Osteoblast (primary cell): ENCODE measurements at regions not wholly inside any gene's neighbourhood (a gene's known extent, or its start where the extent isn't known, plus 50 kb on each side); places are given as distances from the start of the nearest gene placed in this dataset.

Experiments used
- DNase-seq: peaks from one replicate; pipeline ENCODE4 v3.0.0; 2011; ENCODE audit warnings: low spot score, mixed read lengths; ENCODE audit not compliant: insufficient read length; ENCODE audit errors: missing footprints
- H2AFZ ChIP-seq: 2 replicates; pipeline ENCODE4 v1.6.0; 2011; ENCODE audit warnings: mild to moderate bottlenecking, low read length
- H3K27ac ChIP-seq: 2 replicates; pipeline ENCODE4 v1.5.1; 2011; ENCODE audit warnings: mild to moderate bottlenecking, low read depth, low read length, moderate library complexity
- H3K27me3 ChIP-seq: 2 replicates; pipeline ENCODE4 v1.6.0; 2012; ENCODE audit warnings: mild to moderate bottlenecking, control low read depth, inconsistent platforms, low read length, moderate library complexity; ENCODE audit not compliant: insufficient read depth
- H3K36me3 ChIP-seq: 2 replicates; pipeline ENCODE4 v1.5.1; 2011; ENCODE audit warnings: mild to moderate bottlenecking, low read length, control low read depth, moderate library complexity; ENCODE audit not compliant: insufficient read depth
- H3K4me1 ChIP-seq: 2 replicates; pipeline ENCODE4 v1.5.1; 2011; ENCODE audit warnings: mild to moderate bottlenecking, low read length, control low read depth, moderate library complexity; ENCODE audit not compliant: insufficient read depth
- H3K4me2 ChIP-seq: 2 replicates; pipeline ENCODE4 v1.6.0; 2011; ENCODE audit warnings: mild to moderate bottlenecking, low read length; ENCODE audit not compliant: insufficient read depth
- H3K4me3 ChIP-seq: fragments of 200-600 bp; sonication (generic); 3 replicates; pipeline ENCODE4 v1.5.1; 2012; ENCODE audit warnings: mild to moderate bottlenecking, low read length, inconsistent platforms; ENCODE audit not compliant: insufficient read depth
- H3K79me2 ChIP-seq: 2 replicates; pipeline ENCODE4 v1.6.0; 2012; ENCODE audit warnings: mild to moderate bottlenecking, low read length, control low read depth, inconsistent platforms; ENCODE audit not compliant: insufficient read depth
- H3K9me3 ChIP-seq: 2 replicates; pipeline ENCODE4 v1.5.1; 2011; ENCODE audit warnings: low read depth, low read length, control low read depth
- H4K20me1 ChIP-seq: 2 replicates; pipeline ENCODE4 v1.6.0; 2012; ENCODE audit warnings: mild to moderate bottlenecking, low read length, control low read depth; ENCODE audit not compliant: insufficient read depth
- CTCF ChIP-seq: IDR thresholded peaks from 2 replicates; pipeline ENCODE4 v1.5.1; 2011; ENCODE audit warnings: mild to moderate bottlenecking, low read depth, low read length, moderate library complexity; ENCODE audit errors: extremely low read depth

GRCh38 chr3:187845826-187846225 lies 100.6 kb upstream of the BCL6 start:
- no peak for TF ChIP-seq CTCF
- Histone ChIP-seq H4K20me1 (no peaks in the 10 kb centered on the region), H3K79me2 (no peaks in the 10 kb centered on the region), H3K4me2 (no peak overlapping the region), H3K4me1 (peaks cover 6% of the 10 kb centered on the region), H2AFZ (no peak overlapping the region), H3K36me3 (no peaks in the 10 kb centered on the region), H3K27ac (no peak overlapping the region), H3K27me3 (no peaks in the 10 kb centered on the region), H3K9me3 (no peaks in the 10 kb centered on the region), H3K4me3 (no peak overlapping the region)
- no peak for DNase-seq

GRCh38 chr3:187848401-187848800 lies 103.1 kb upstream of the BCL6 start:
- H3K79me2 ChIP-seq = no peaks in the 10 kb centered on the region
- no peaks in the 10 kb centered on the region for H3K36me3 ChIP-seq
- no peaks in the 10 kb centered on the region for H3K27me3 ChIP-seq
- H3K4me1 ChIP-seq = no peaks in the 10 kb centered on the region
- no peaks in the 10 kb centered on the region for H3K9me3 ChIP-seq
- no peak for DNase-seq
- H3K27ac ChIP-seq = no peak overlapping the region
- no peak overlapping the region for H3K4me3 ChIP-seq
- no peak for TF ChIP-seq CTCF
- no peaks in the 10 kb centered on the region for H4K20me1 ChIP-seq
- H2AFZ ChIP-seq = no peak overlapping the region
- H3K4me2 ChIP-seq = no peak overlapping the region

GRCh38 chr3:187849016-187849654 lies 103.9 kb upstream of the BCL6 start:
- no peaks in the 10 kb centered on the region for H3K4me1 ChIP-seq
- H4K20me1 ChIP-seq = no peaks in the 10 kb centered on the region
- H3K27ac ChIP-seq = no peak overlapping the region
- H3K27me3 ChIP-seq = no peaks in the 10 kb centered on the region
- no peaks in the 10 kb centered on the region for H3K36me3 ChIP-seq
- H3K4me3 ChIP-seq = no peak overlapping the region
- H3K79me2 ChIP-seq = no peaks in the 10 kb centered on the region
- no peak for DNase-seq
- H3K9me3 ChIP-seq = no peaks in the 10 kb centered on the region
- no peak for TF ChIP-seq CTCF
- no peak overlapping the region for H2AFZ ChIP-seq
- no peak overlapping the region for H3K4me2 ChIP-seq

- H3K79me2 ChIP-seq = no peaks in the 10 kb centered on the region
- H3K4me1 ChIP-seq = no peaks in the 10 kb centered on the region
- H3K27ac ChIP-seq = no peak overlapping the region
- H3K4me3 ChIP-seq = no peak overlapping the region
- no peak overlapping the region for H2AFZ ChIP-seq
- H3K4me2 ChIP-seq = no peak overlapping the region
- no peaks in the 10 kb centered on the region for H3K9me3 ChIP-seq
- H3K27me3 ChIP-seq = no peaks in the 10 kb centered on the region
- no peak for TF ChIP-seq CTCF
- H4K20me1 ChIP-seq = no peaks in the 10 kb centered on the region
- no peak for DNase-seq
- no peaks in the 10 kb centered on the region for H3K36me3 ChIP-seq
Observed at GRCh38 chr3:187850258-187850921, 105.1 kb upstream of the BCL6 start.
